T-cell (primary cell): ENCODE measurements at regions not wholly inside any gene's neighbourhood (a gene's known extent, or its start where the extent isn't known, plus 50 kb on each side); places are given as distances from the start of the nearest gene placed in this dataset.

Source experiments
- ATAC-seq, 4 experiments: fragments of 200-7000 bp in 3 of 4; fragments of 150-1000 bp in 1 of 4; cut with Tn5 transposase; replicated peaks in 1 of 4; 1 replicate in 3 of 4; 2 replicates in 1 of 4; pipeline ENCODE4 v1.10.0; 2021; ENCODE audit warnings: moderate library complexity in 3 of 4, mild to moderate bottlenecking in 2 of 4, moderate number of reproducible peaks in 1 of 4
- CTCF ChIA-PET, 2 donors: fragments of 300-600 bp; sonication (Branson Sonifier 250); formaldehyde crosslinking; loops; one replicate each; lab custom pipeline; 2022; ENCODE audit warnings: antibody characterized with exemption in 2 of 2; lab: Charles Lee
- POLR2A ChIA-PET, 2 donors: fragments of 300-600 bp; sonication (Branson Sonifier 250); formaldehyde crosslinking; loops; one replicate each; lab custom pipeline; 2022; ENCODE audit warnings: antibody characterized with exemption in 2 of 2; lab: Charles Lee
- DNase-seq, 35 experiments: peaks; one replicate each; pipeline versions ENCODE4 v3.0.0 to v3.0.0-alpha.2; 2013 to 2023
- H3K27ac ChIP-seq: one replicate; pipeline ENCODE4 v1.5.1; 2013; ENCODE audit warnings: low read length
- H3K27me3 ChIP-seq, 2 experiments: replicated peaks in 1 of 2; 1 replicate in 1 of 2; 2 replicates in 1 of 2; pipeline versions ENCODE4 v1.6.1 to v1.7.0; 2013; ENCODE audit warnings: low read length in 1 of 2, mixed read lengths in 1 of 2; ENCODE audit not compliant: control insufficient read depth in 2 of 2, insufficient read depth in 2 of 2; ENCODE audit errors: extremely low read depth in 1 of 2
- H3K36me3 ChIP-seq, 2 donors: 1 replicate in 1 of 2; 2 replicates in 1 of 2; pipeline versions ENCODE4 v1.6.1 to v1.7.0; 2013; ENCODE audit warnings: low read length in 1 of 2; ENCODE audit not compliant: control insufficient read depth in 2 of 2, insufficient read depth in 1 of 2; ENCODE audit errors: extremely low read depth in 1 of 2
- H3K4me1 ChIP-seq, 2 experiments: 1 replicate in 1 of 2; 2 replicates in 1 of 2; pipeline versions ENCODE4 v1.6.1 to v1.7.0; 2013; ENCODE audit warnings: low read length in 2 of 2, mixed read lengths in 1 of 2; ENCODE audit not compliant: insufficient read depth in 2 of 2, control insufficient read depth in 1 of 2; ENCODE audit errors: extremely low read depth in 1 of 2
- H3K4me3 ChIP-seq, 2 donors: 1 replicate in 1 of 2; 2 replicates in 1 of 2; pipeline versions ENCODE4 v1.5.1 to v1.7.0; 2013; ENCODE audit warnings: mild to moderate bottlenecking in 2 of 2, low read length in 1 of 2, moderate library complexity in 1 of 2; ENCODE audit not compliant: control insufficient read depth in 1 of 2; ENCODE audit errors: extremely low read depth in 1 of 2
- H3K9me3 ChIP-seq: 2 replicates; pipeline ENCODE4 v1.7.0; 2013
- H3K27ac Mint-ChIP-seq, 2 donors: one replicate each; pipeline ENCODE4 v1.8.0; 2020 to 2021; ENCODE audit warnings: mild to moderate bottlenecking in 2 of 2, mixed read lengths in 2 of 2
- H3K27me3 Mint-ChIP-seq, 2 donors: one replicate each; pipeline ENCODE4 v1.8.0; 2021 to 2022; ENCODE audit warnings: mixed read lengths in 2 of 2
- H3K36me3 Mint-ChIP-seq: one replicate; pipeline ENCODE4 v1.8.0; 2021; ENCODE audit warnings: mixed read lengths
- H3K4me1 Mint-ChIP-seq, 3 donors: one replicate each; pipeline ENCODE4 v1.8.0; 2020 to 2022; ENCODE audit warnings: mixed read lengths in 3 of 3, mild to moderate bottlenecking in 1 of 3
- H3K4me3 Mint-ChIP-seq, 3 donors: one replicate each; pipeline ENCODE4 v1.8.0; 2020 to 2022; ENCODE audit warnings: mild to moderate bottlenecking in 3 of 3, mixed read lengths in 3 of 3, moderate library complexity in 3 of 3
- H3K9me3 Mint-ChIP-seq, 3 donors: one replicate each; pipeline ENCODE4 v1.8.0; 2020 to 2022; ENCODE audit warnings: mixed read lengths in 3 of 3
- WGBS: methylation state at CpG from one replicate; pipeline ENCODE4 v1.1.5; 2013; ENCODE audit warnings: missing lambda C conversion rate; ENCODE audit not compliant: insufficient coverage; 5-methylcytosine and 5-hydroxymethylcytosine counted together

DNA sequence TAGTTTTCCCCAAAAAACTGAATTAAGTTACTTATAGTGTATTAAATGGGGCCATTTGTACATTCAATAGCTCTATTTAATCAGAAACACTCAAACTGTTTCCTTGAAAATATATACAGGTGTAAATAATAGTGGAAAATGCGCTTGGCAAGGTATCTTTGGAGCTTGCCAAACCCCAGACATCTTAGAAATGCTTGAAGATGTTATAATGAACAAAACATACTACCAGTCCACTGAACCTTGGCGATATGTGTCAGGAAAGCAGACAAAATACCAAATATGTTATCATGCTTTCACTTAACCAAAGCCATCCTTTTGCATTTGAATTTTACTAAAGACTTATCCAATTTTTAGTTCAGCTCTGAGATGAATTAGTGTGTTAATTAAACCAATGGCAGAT lies 352.7 kb upstream of the SEMA3A start:
- H3K27ac ChIP-seq, result no peak overlapping the region
- no peaks in the 10 kb centered on the region for H3K9me3 ChIP-seq
- ChIA-PET CTCF (no interaction called here), POLR2A (no interaction called here)
- Mint-ChIP-seq H3K36me3 (no peaks in the 10 kb centered on the region), H3K4me3 (no peak overlapping the region), H3K27me3 (no peaks in the 10 kb centered on the region), H3K9me3 (no peaks in the 10 kb centered on the region), H3K4me1 (no peaks in the 10 kb centered on the region), H3K27ac (no peak overlapping the region)
- H3K4me3 ChIP-seq, result no peak overlapping the region
- peaks cover 0 to 2% of the 10 kb centered on the region in 2 experiments for H3K27me3 ChIP-seq
- ATAC-seq (no peak), DNase-seq (no peak)
- no CpG with 5 or more reads among the region's 2 CpGs for WGBS
- no peaks in the 10 kb centered on the region for H3K4me1 ChIP-seq
- H3K36me3 ChIP-seq, result no peaks in the 10 kb centered on the region

GRCh38 chr7:84546403-84546802 lies 351.8 kb upstream of the SEMA3A start:
- H3K4me3 Mint-ChIP-seq, result no peak overlapping the region
- WGBS, result 92% methylated on average over 11 of the region's 12 CpGs
- no peak overlapping the region for H3K27ac ChIP-seq
- POLR2A ChIA-PET, result no interaction called here
- no peaks in the 10 kb centered on the region for H3K27me3 Mint-ChIP-seq
- DNase-seq (no peak), ATAC-seq (no peak)
- H3K9me3 Mint-ChIP-seq, result no peaks in the 10 kb centered on the region
- H3K9me3 ChIP-seq, result no peaks in the 10 kb centered on the region
- no peaks in the 10 kb centered on the region for H3K4me1 Mint-ChIP-seq
- no peak overlapping the region for H3K4me3 ChIP-seq
- H3K27me3 ChIP-seq, result peaks cover 0 to 2% of the 10 kb centered on the region in 2 experiments
- no peaks in the 10 kb centered on the region for H3K36me3 ChIP-seq
- no peak overlapping the region for H3K27ac Mint-ChIP-seq
- no peaks in the 10 kb centered on the region for H3K4me1 ChIP-seq
- H3K36me3 Mint-ChIP-seq, result no peaks in the 10 kb centered on the region
- CTCF ChIA-PET, result no interaction called here

DNA sequence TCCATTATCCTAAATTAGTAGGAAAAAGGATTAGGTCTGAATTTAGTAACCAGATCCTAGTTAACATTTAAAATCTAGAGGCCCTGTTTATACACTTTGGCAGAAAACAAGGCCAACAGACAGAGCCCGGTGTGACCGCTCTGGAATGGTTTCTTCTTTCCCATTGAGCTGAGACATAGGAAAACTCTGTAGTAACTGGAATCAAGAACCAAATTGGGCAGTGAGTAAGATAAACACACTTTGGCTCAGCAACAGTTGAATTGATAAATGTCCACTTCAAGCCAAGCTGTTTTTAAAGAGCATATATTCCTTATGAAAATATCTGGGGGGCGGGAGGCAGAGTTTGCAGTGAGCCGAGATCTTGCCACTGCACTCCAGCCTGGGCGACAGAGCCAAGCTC lies 343.7 kb upstream of the SEMA3A start:
- no peaks in the 10 kb centered on the region for H3K27me3 ChIP-seq
- H3K27ac ChIP-seq, result no peak overlapping the region
- Mint-ChIP-seq H3K4me3 (no peak overlapping the region), H3K27me3 (no peaks in the 10 kb centered on the region), H3K27ac (no peak overlapping the region), H3K9me3 (peaks cover 0 to 3% (median 0%) of the 10 kb centered on the region in 3 donors), H3K4me1 (no peaks in the 10 kb centered on the region), H3K36me3 (no peaks in the 10 kb centered on the region)
- POLR2A ChIA-PET, result no interaction called here
- 100% methylated on average over 2 of the region's 5 CpGs for WGBS
- no peaks in the 10 kb centered on the region for H3K36me3 ChIP-seq
- no peaks in the 10 kb centered on the region for H3K9me3 ChIP-seq
- H3K4me1 ChIP-seq, result no peaks in the 10 kb centered on the region
- CTCF ChIA-PET, result no interaction called here
- ATAC-seq (no peak), DNase-seq (no peak)
- no peak overlapping the region for H3K4me3 ChIP-seq

DNA sequence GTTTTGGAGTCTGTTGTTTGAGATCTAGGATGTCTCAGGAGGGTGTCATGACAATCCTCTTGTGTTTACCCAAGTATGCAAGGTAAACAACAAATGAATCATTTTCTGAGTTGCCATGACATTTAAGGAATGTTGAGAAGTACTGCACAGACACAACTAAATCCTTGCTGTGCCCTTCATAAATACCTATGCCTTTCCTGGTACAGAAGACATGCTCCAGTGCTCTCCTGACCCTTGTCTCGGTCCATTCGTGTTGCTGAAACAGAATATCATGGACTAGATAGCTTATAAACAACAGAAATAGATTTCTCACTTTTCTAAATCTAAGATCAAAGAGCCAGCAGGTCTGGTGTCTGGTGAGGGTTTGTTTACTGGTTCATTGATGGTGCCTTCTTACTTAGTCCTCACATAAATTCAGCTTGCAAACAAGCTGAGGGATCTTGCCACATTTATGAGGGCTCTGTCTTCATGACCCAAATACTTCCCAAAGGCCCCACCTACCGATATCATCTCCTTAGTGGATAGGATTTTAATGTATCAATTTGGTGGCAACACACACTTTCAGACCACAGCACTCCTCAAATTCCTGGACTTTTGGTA lies 341.8 kb upstream of the SEMA3A start:
- Mint-ChIP-seq H3K27me3 (no peaks in the 10 kb centered on the region), H3K27ac (no peak overlapping the region), H3K4me1 (no peaks in the 10 kb centered on the region), H3K36me3 (no peaks in the 10 kb centered on the region), H3K9me3 (peaks cover 0 to 3% (median 0%) of the 10 kb centered on the region in 3 donors), H3K4me3 (no peak overlapping the region)
- DNase-seq, result no peak
- H3K36me3 ChIP-seq, result no peaks in the 10 kb centered on the region
- H3K27me3 ChIP-seq, result no peaks in the 10 kb centered on the region
- CTCF ChIA-PET, result no interaction called here
- no peak for ATAC-seq
- POLR2A ChIA-PET, result no interaction called here
- no peak overlapping the region for H3K4me3 ChIP-seq
- H3K27ac ChIP-seq, result no peak overlapping the region
- no peaks in the 10 kb centered on the region for H3K4me1 ChIP-seq
- WGBS, result no CpG with 5 or more reads among the region's 3 CpGs
- H3K9me3 ChIP-seq, result no peaks in the 10 kb centered on the region

- Mint-ChIP-seq H3K27ac (no peak overlapping the region), H3K4me3 (no peak overlapping the region), H3K27me3 (no peaks in the 10 kb centered on the region), H3K9me3 (peaks cover 0 to 3% (median 0%) of the 10 kb centered on the region in 3 donors), H3K36me3 (no peaks in the 10 kb centered on the region), H3K4me1 (no peaks in the 10 kb centered on the region)
- Histone ChIP-seq H3K27me3 (no peaks in the 10 kb centered on the region), H3K9me3 (no peaks in the 10 kb centered on the region), H3K4me3 (no peak overlapping the region), H3K27ac (no peak overlapping the region), H3K36me3 (no peaks in the 10 kb centered on the region), H3K4me1 (no peaks in the 10 kb centered on the region)
- CTCF ChIA-PET, result no interaction called here
- ATAC-seq (no peak), DNase-seq (no peak)
- no CpG with 5 or more reads among the region's 3 CpGs for WGBS
- POLR2A ChIA-PET, result no interaction called here
These were observed 341.1 kb upstream of the SEMA3A start for GRCh38 chr7:84535580-84536270.

DNA sequence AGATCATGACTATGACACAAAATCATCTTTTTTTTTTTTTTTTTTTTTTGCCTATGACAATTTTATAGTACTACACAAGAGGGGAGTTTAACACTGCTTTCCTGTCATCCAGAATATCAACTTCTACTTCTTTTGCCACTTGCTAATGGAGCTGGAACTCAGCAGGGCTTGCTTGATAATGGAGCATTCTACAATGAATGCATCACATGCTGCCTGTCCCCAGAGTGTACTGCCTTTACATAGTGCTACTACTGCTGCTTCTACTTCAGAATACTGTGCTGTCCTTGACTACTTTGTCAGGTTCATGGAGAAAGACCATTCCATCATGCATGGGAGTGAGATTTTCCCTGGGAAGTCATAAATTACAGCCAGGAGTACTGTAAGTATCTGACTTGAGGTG lies 338.6 kb upstream of the SEMA3A start:
- Histone ChIP-seq H3K36me3 (no peaks in the 10 kb centered on the region), H3K9me3 (no peaks in the 10 kb centered on the region), H3K27ac (no peak overlapping the region), H3K4me1 (no peaks in the 10 kb centered on the region), H3K4me3 (no peak overlapping the region), H3K27me3 (no peaks in the 10 kb centered on the region)
- Mint-ChIP-seq H3K4me1 (no peaks in the 10 kb centered on the region), H3K9me3 (peaks cover 0 to 3% (median 0%) of the 10 kb centered on the region in 3 donors), H3K4me3 (no peak overlapping the region), H3K27me3 (no peaks in the 10 kb centered on the region), H3K36me3 (no peaks in the 10 kb centered on the region), H3K27ac (no peak overlapping the region)
- POLR2A ChIA-PET, result no interaction called here
- no peak for DNase-seq
- ATAC-seq, result no peak
- CTCF ChIA-PET, result interaction anchor here in 1 of 2 donors (0.7 kb wide), 1 partner anchor 33 kb away, joined by 7 read pairs; no protein-coding TSS in a partner anchor
